Sigmoid colon (tissue), 6 donors: ENCODE measurements at regions not wholly inside any gene's neighbourhood (a gene's known extent, or its start where the extent isn't known, plus 50 kb on each side); places are given as distances from the start of the nearest gene placed in this dataset.

Experiments used
- DNase-seq: peaks from one replicate; pipeline ENCODE4 v3.0.0-alpha.2; 2019
- H3K27ac ChIP-seq, 4 donors: fragments of 200-600 bp; sonication (generic); one replicate each; pipeline ENCODE4 v1.5.1; 2016 to 2019; ENCODE audit warnings: mild to moderate bottlenecking in 1 of 4
- H3K27me3 ChIP-seq, 3 donors: fragments of 200-600 bp; sonication (generic); one replicate each; pipeline ENCODE4 v1.5.1; 2019; ENCODE audit warnings: mild to moderate bottlenecking in 1 of 3
- H3K36me3 ChIP-seq, 4 donors: fragments of 200-600 bp; sonication (generic); one replicate each; pipeline ENCODE4 v1.5.1; 2016 to 2019
- H3K4me1 ChIP-seq, 4 donors: fragments of 200-600 bp; sonication (generic); one replicate each; pipeline ENCODE4 v1.5.1; 2017 to 2019
- H3K4me3 ChIP-seq, 4 donors: fragments of 200-600 bp; sonication (generic); one replicate each; pipeline ENCODE4 v1.5.1; 2017 to 2019; ENCODE audit warnings: mild to moderate bottlenecking in 2 of 4, moderate library complexity in 1 of 4
- H3K9me3 ChIP-seq, 4 donors: fragments of 200-600 bp in 3 of 4; sonication (generic) in 3 of 4; one replicate each; pipeline versions ENCODE4 v1.5.1 to v1.6.1; 2013 to 2019
- CTCF ChIP-seq, 4 experiments: fragments of 450-650 bp in 3 of 4; fragments of 200-600 bp in 1 of 4; IDR thresholded peaks; one replicate each; pipeline ENCODE4 v1.5.1; 2016 to 2019; ENCODE audit warnings: antibody characterized with exemption in 4 of 4, mild to moderate bottlenecking in 3 of 4, moderate library complexity in 2 of 4
- EP300 ChIP-seq, 4 donors: sonication (generic); formaldehyde crosslinking; IDR thresholded peaks; one replicate each; pipeline ENCODE4 v1.6.1; 2017; ENCODE audit warnings: antibody characterized with exemption in 4 of 4
- POLR2A ChIP-seq, 2 donors: fragments of 450-650 bp; IDR thresholded peaks; one replicate each; pipeline ENCODE4 v1.6.1; 2016; ENCODE audit warnings: antibody characterized with exemption in 2 of 2, mild to moderate bottlenecking in 2 of 2, moderate library complexity in 2 of 2
- POLR2AphosphoS5 ChIP-seq, 4 donors: sonication (generic); formaldehyde crosslinking; IDR thresholded peaks; one replicate each; pipeline ENCODE4 v1.6.1; 2017; ENCODE audit warnings: antibody characterized with exemption in 4 of 4
- WGBS, 2 donors: extraction: QIAGEN DNeasy Blood & Tissue Kit; methylation state at CpG; one replicate each; pipeline ENCODE4 v1.1.7; 2013; 5-methylcytosine and 5-hydroxymethylcytosine counted together
- intact Hi-C: fragments of 100-400 bp; cut with DNase I; formaldehyde crosslinking; loops from one replicate; pipeline ENCODE4 v1.15.1; 2023
- donor health status: healthy with polysubstance abuse.
- donor health status: healthy.

DNA sequence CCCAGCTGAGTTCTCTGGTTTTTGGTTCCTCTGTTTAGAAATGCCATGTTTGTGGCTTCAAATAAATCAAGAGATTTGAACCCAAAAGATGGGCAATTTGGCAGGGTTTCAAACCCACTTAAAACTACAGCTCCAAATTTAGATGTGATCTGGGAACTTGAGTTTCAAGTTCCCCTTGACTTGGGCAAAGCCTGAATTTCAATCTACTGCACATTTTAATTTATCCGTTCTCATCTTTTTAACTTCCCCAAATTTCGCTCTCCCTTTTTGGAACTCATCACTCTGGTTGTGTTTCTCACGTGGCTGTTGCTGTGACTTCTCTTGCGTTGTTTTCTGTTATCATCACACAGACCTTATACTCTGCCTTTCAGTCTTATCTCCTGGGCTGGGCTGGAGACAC lies 230.9 kb downstream of the CDC5L start:
- DNase-seq = no peak
- no peaks in the 10 kb centered on the region for H3K4me1 ChIP-seq
- WGBS, 2 donors = 55 to 75% methylated on average over 4 of the region's 4 CpGs
- H3K4me3 ChIP-seq = no peak overlapping the region
- H3K27ac ChIP-seq = no peak overlapping the region
- no peak for TF ChIP-seq POLR2AphosphoS5 (IDR thresholded peaks at IDR 0.05)
- no peak for TF ChIP-seq POLR2A (IDR thresholded peaks at IDR 0.05)
- no peak for TF ChIP-seq EP300 (IDR thresholded peaks at IDR 0.05)
- no peak for TF ChIP-seq CTCF (IDR thresholded peaks at IDR 0.05)
- intact Hi-C loops = no loop called here
- H3K36me3 ChIP-seq = no peaks in the 10 kb centered on the region
- no peaks in the 10 kb centered on the region for H3K9me3 ChIP-seq
- no peaks in the 10 kb centered on the region for H3K27me3 ChIP-seq

DNA sequence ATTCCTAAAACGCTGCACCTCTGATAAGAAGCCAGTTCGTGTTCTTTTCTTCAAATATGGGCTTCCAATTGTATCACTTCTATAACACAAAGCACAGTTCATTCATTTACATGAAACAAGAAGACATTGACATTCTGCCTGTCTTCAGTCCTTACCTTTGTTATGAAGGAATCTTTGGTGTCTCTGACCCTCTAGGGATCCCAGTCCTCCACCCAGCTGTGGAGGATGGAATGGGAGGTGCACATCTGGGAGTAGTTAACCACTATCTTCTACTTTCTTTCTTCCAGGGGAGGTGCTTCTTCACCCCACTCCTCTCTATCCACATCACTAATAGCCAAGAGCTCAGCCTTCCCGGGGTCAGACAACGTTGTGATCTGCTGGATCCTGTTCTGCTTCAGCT lies 233.4 kb downstream of the CDC5L start:
- H3K4me3 ChIP-seq = no peak overlapping the region
- H3K4me1 ChIP-seq = no peaks in the 10 kb centered on the region
- DNase-seq = no peak
- no peak overlapping the region for H3K27ac ChIP-seq
- WGBS, 2 donors = 85 to 92% methylated on average over 4 of the region's 4 CpGs
- intact Hi-C loops = no loop called here
- no peaks in the 10 kb centered on the region for H3K9me3 ChIP-seq
- TF ChIP-seq EP300 (IDR thresholded peaks at IDR 0.05) (no peak), POLR2AphosphoS5 (IDR thresholded peaks at IDR 0.05) (no peak), CTCF (IDR thresholded peaks at IDR 0.05) (no peak)
- no peaks in the 10 kb centered on the region for H3K36me3 ChIP-seq
- H3K27me3 ChIP-seq = no peaks in the 10 kb centered on the region

DNA sequence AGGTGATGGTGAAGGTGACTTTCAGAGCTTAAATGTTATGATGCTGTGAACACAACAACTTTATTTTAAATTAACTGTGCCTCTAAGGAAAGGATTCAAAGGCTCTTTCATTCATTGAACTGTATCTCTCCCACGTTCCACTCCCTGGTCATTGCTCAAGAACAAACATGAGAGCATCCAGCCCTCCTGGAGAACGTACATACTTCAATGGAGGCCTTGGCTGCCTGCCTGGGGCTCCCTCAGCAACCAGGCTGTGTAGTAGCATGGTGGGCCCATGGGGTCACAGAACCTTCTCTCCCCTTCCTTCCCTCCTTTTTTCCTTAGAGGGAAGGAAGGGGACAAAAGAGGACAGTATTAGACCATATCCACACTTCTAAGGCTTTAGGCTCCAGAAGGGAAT lies 234.3 kb downstream of the CDC5L start:
- TF ChIP-seq CTCF (IDR thresholded peaks at IDR 0.05) (no peak), POLR2A (IDR thresholded peaks at IDR 0.05) (no peak), POLR2AphosphoS5 (IDR thresholded peaks at IDR 0.05) (no peak), EP300 (IDR thresholded peaks at IDR 0.05) (no peak)

GRCh38 chr6:44622555-44622954 lies 235.0 kb downstream of the CDC5L start:
- intact Hi-C loops = no loop called here
- WGBS, 2 donors = 86 to 90% methylated on average over 8 of the region's 8 CpGs
- TF ChIP-seq POLR2AphosphoS5 (IDR thresholded peaks at IDR 0.05) = no peak
- no peak for TF ChIP-seq CTCF (IDR thresholded peaks at IDR 0.05)
- no peak for TF ChIP-seq EP300 (IDR thresholded peaks at IDR 0.05)
- no peaks in the 10 kb centered on the region for H3K36me3 ChIP-seq
- H3K27ac ChIP-seq = no peak overlapping the region
- H3K9me3 ChIP-seq = no peaks in the 10 kb centered on the region
- no peaks in the 10 kb centered on the region for H3K27me3 ChIP-seq
- no peak for DNase-seq
- H3K4me1 ChIP-seq = no peaks in the 10 kb centered on the region
- no peak overlapping the region for H3K4me3 ChIP-seq

More for the DNA sequence above, 234.3 kb downstream of the CDC5L start:
- Histone ChIP-seq H3K4me1 (no peaks in the 10 kb centered on the region), H3K4me3 (no peak overlapping the region), H3K27me3 (no peaks in the 10 kb centered on the region), H3K36me3 (no peaks in the 10 kb centered on the region), H3K27ac (no peak overlapping the region), H3K9me3 (no peaks in the 10 kb centered on the region)
- no peak for DNase-seq
- intact Hi-C loops = no loop called here
- WGBS, 2 donors = 17 to 68% methylated on average over 2 of the region's 2 CpGs

DNA sequence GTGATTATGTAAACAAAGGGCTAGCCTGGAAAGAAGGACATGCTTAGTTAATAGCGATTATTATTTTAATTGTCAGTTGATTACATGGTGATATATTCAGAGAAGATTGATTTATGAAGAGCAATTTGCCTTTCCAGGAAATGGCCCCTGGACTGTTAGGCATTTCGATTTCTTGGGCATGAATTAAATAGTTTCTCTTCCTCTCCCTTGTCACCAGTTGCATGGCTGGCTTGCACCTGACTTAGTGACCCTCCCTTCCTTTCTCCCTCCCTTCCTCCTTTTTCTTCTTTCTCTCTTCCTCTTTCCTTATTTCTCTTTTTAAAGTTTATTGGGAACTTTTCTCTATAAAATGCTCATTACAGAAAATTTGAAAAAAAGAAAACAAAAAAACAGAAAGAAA lies 235.4 kb downstream of the CDC5L start:
- Histone ChIP-seq H3K27ac (no peak overlapping the region), H3K27me3 (no peaks in the 10 kb centered on the region), H3K4me3 (no peak overlapping the region), H3K36me3 (no peaks in the 10 kb centered on the region), H3K9me3 (no peaks in the 10 kb centered on the region), H3K4me1 (no peaks in the 10 kb centered on the region)
- TF ChIP-seq POLR2A (IDR thresholded peaks at IDR 0.05) = no peak
- TF ChIP-seq CTCF (IDR thresholded peaks at IDR 0.05) = no peak
- TF ChIP-seq POLR2AphosphoS5 (IDR thresholded peaks at IDR 0.05) = no peak
- no peak for TF ChIP-seq EP300 (IDR thresholded peaks at IDR 0.05)
- DNase-seq = no peak
- WGBS, 2 donors = 49 to 56% methylated on average over 2 of the region's 2 CpGs
- intact Hi-C loops = no loop called here
